OCI-LY1 (cell line): ENCODE measurements at regions not wholly inside any gene's neighbourhood (a gene's known extent, or its start where the extent isn't known, plus 50 kb on each side); places are given as distances from the start of the nearest gene placed in this dataset.
"Not testable (repeated sequence)": the region's sequence is repeated elsewhere in the genome, so short reads cannot be mapped to it uniquely, and the experiment has no call there.

Experiments
- EZH2 ChIP-seq: fragments of 200-600 bp; sonication (generic), shearing (Covaris generic); IDR thresholded peaks from 2 replicates; pipeline ENCODE4 v1.8.0; 2017; ENCODE audit warnings: borderline replicate concordance, mixed run types, mild to moderate bottlenecking, antibody characterized with exemption, low read length, moderate library complexity, mixed read lengths
- TF ChIP-seq, protein P1 (sequence below): fragments of 200-600 bp; sonication (generic), shearing (Covaris generic); IDR thresholded peaks from 2 replicates; pipeline ENCODE4 v1.5.1; 2017; ENCODE audit warnings: mild to moderate bottlenecking, antibody characterized with exemption, low read length, moderate library complexity, mixed read lengths

- TF ChIP-seq, protein P1, sequence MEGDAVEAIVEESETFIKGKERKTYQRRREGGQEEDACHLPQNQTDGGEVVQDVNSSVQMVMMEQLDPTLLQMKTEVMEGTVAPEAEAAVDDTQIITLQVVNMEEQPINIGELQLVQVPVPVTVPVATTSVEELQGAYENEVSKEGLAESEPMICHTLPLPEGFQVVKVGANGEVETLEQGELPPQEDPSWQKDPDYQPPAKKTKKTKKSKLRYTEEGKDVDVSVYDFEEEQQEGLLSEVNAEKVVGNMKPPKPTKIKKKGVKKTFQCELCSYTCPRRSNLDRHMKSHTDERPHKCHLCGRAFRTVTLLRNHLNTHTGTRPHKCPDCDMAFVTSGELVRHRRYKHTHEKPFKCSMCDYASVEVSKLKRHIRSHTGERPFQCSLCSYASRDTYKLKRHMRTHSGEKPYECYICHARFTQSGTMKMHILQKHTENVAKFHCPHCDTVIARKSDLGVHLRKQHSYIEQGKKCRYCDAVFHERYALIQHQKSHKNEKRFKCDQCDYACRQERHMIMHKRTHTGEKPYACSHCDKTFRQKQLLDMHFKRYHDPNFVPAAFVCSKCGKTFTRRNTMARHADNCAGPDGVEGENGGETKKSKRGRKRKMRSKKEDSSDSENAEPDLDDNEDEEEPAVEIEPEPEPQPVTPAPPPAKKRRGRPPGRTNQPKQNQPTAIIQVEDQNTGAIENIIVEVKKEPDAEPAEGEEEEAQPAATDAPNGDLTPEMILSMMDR, result not testable (repeated sequence)
- not testable (repeated sequence) for TF ChIP-seq EZH2
Observed at GRCh38 chr2:34677119-34677531, 1078.0 kb upstream of the FAM98A start.
